Testis (tissue), 2 donors: ENCODE measurements at regions not wholly inside any gene's neighbourhood (a gene's known extent, or its start where the extent isn't known, plus 50 kb on each side); places are given as distances from the start of the nearest gene placed in this dataset.

Experiments
- POLR2A ChIP-seq: fragments of 450-650 bp; IDR thresholded peaks from one replicate; pipeline ENCODE4 v1.6.1; 2017; ENCODE audit warnings: antibody characterized with exemption, mild to moderate bottlenecking, moderate library complexity
- TF ChIP-seq, protein P1 (sequence below), 3 experiments: fragments of 450-650 bp in 2 of 3; fragments of 200-600 bp in 1 of 3; sonication (generic) in 1 of 3; IDR thresholded peaks; one replicate each; pipeline ENCODE4 v1.5.1; 2016 to 2019; ENCODE audit warnings: antibody characterized with exemption in 3 of 3, mild to moderate bottlenecking in 2 of 3, moderate library complexity in 1 of 3

DNA sequence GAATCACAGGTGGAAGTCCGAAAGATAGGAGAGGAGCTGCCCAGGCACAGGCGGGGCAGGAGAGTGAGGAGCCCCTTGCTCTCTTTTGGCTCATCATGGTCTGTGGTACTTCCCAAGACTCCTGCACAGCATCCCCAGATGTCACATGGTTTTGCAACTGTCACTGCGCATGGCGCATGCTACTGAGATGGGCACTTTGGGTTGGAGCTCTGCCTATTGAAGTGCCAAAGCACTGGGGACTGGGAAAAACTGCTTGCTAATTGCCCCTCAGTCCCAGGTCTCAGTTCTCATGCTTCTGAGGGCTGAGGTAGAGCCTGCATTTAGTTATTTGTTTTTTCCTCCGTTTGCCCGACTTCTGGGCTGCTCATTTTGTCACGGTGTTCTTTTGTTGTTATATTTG lies 156.8 kb upstream of the CDH13 start:
- TF ChIP-seq, protein P1, sequence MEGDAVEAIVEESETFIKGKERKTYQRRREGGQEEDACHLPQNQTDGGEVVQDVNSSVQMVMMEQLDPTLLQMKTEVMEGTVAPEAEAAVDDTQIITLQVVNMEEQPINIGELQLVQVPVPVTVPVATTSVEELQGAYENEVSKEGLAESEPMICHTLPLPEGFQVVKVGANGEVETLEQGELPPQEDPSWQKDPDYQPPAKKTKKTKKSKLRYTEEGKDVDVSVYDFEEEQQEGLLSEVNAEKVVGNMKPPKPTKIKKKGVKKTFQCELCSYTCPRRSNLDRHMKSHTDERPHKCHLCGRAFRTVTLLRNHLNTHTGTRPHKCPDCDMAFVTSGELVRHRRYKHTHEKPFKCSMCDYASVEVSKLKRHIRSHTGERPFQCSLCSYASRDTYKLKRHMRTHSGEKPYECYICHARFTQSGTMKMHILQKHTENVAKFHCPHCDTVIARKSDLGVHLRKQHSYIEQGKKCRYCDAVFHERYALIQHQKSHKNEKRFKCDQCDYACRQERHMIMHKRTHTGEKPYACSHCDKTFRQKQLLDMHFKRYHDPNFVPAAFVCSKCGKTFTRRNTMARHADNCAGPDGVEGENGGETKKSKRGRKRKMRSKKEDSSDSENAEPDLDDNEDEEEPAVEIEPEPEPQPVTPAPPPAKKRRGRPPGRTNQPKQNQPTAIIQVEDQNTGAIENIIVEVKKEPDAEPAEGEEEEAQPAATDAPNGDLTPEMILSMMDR (IDR thresholded peaks at IDR 0.05): no peak
- no peak for TF ChIP-seq POLR2A
